Astrocyte (in vitro differentiated cells and primary cell): ENCODE measurements at regions not wholly inside any gene's neighbourhood (a gene's known extent, or its start where the extent isn't known, plus 50 kb on each side); places are given as distances from the start of the nearest gene placed in this dataset.

Experiments used
- EZH2 ChIP-seq: IDR thresholded peaks from 2 replicates; pipeline ENCODE4 v1.6.1; 2012; ENCODE audit warnings: mild to moderate bottlenecking, low read length, inconsistent platforms; ENCODE audit not compliant: insufficient read depth
- TF ChIP-seq, protein P1 (sequence below): IDR thresholded peaks from 2 replicates; pipeline ENCODE4 v1.5.1; 2011; ENCODE audit warnings: low read depth, mild to moderate bottlenecking, inconsistent platforms, low read length, moderate library complexity; ENCODE audit not compliant: insufficient read depth

DNA sequence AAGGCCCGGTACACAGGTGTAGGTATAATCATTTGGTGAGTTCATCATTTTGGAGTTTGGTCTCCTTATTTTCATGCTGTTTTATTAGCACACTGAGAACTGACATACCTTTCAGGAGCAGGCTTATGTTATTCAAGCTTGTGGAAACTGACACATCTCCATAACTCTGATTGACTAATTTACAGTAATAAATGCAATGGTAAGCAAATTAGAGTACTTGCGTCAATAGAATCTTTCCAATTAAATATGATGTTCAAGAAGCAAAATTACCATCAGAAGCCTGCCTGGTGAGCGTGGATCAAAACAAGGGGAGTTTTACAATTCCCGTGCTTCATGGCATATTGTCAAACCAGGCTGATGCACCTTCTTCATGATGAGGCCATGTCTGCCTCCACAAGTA, 210.7 kb upstream of the GPRIN3 start:
- no peak for TF ChIP-seq EZH2
- TF ChIP-seq, protein P1, sequence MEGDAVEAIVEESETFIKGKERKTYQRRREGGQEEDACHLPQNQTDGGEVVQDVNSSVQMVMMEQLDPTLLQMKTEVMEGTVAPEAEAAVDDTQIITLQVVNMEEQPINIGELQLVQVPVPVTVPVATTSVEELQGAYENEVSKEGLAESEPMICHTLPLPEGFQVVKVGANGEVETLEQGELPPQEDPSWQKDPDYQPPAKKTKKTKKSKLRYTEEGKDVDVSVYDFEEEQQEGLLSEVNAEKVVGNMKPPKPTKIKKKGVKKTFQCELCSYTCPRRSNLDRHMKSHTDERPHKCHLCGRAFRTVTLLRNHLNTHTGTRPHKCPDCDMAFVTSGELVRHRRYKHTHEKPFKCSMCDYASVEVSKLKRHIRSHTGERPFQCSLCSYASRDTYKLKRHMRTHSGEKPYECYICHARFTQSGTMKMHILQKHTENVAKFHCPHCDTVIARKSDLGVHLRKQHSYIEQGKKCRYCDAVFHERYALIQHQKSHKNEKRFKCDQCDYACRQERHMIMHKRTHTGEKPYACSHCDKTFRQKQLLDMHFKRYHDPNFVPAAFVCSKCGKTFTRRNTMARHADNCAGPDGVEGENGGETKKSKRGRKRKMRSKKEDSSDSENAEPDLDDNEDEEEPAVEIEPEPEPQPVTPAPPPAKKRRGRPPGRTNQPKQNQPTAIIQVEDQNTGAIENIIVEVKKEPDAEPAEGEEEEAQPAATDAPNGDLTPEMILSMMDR: no peak
